GM12878 (cell line): ENCODE measurements at regions not wholly inside any gene's neighbourhood (a gene's known extent, or its start where the extent isn't known, plus 50 kb on each side); places are given as distances from the start of the nearest gene placed in this dataset.

Experiments used
- MYC ChIP-seq: IDR thresholded peaks from 2 replicates; pipeline ENCODE4 v1.6.1; 2011; ENCODE audit warnings: mild to moderate bottlenecking, low read length, moderate library complexity, inconsistent platforms; ENCODE audit not compliant: insufficient read depth, insufficient replicate concordance, insufficient read length, severe bottlenecking
- POLR2AphosphoS5 ChIP-seq: IDR thresholded peaks from 2 replicates; pipeline ENCODE4 v1.6.1; 2011; ENCODE audit warnings: mild to moderate bottlenecking, low read length, inconsistent platforms
- ZBTB33 ChIP-seq: fragments of 450-650 bp; IDR thresholded peaks from 2 replicates; pipeline ENCODE4 v1.6.1; 2017; ENCODE audit warnings: mild to moderate bottlenecking

GRCh38 chr7:135731-136645 is 56.4 kb upstream of the FAM20C start:
- no peak for TF ChIP-seq ZBTB33
- TF ChIP-seq POLR2AphosphoS5: no peak
- no peak for TF ChIP-seq MYC
